ENCODE measurements at regions not wholly inside any gene's neighbourhood (a gene's known extent, or its start where the extent isn't known, plus 50 kb on each side); places are given as distances from the start of the nearest gene placed in this dataset.
"Not testable (repeated sequence)": the region's sequence is repeated elsewhere in the genome, so short reads cannot be mapped to it uniquely, and the experiment has no call there.

- DNase-seq (ENCODE audit: low read depth in 2 of 2): no peak
Observed at GRCh38 chr4:82247629-82248028, 126.2 kb downstream of the HNRNPD start.

DNA sequence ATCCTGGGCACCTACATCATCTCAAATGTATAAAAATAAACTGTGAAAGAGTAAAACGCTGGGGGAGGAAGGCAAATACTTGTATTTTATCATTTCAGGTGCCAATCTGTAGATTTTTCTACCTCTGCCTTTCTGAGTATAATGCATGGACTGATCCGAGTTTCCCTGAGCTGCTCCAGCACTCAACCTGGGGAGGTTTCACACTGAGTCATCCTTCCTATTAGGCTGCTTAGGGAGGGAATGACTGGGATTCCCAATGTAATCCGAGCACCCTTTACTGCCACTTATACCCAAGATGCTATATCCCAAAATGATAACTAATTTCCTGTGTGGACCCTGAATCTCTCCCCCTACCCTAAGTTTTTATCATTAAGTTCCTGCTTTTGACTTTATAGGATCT, 126.6 kb downstream of the HNRNPD start:
- DNase-seq (ENCODE audit: low read depth in 2 of 2): no peak

- no peak for DNase-seq (ENCODE audit: low read depth in 2 of 2)
Observed at GRCh38 chr4:82241534-82241933, 132.3 kb downstream of the HNRNPD start.

DNA sequence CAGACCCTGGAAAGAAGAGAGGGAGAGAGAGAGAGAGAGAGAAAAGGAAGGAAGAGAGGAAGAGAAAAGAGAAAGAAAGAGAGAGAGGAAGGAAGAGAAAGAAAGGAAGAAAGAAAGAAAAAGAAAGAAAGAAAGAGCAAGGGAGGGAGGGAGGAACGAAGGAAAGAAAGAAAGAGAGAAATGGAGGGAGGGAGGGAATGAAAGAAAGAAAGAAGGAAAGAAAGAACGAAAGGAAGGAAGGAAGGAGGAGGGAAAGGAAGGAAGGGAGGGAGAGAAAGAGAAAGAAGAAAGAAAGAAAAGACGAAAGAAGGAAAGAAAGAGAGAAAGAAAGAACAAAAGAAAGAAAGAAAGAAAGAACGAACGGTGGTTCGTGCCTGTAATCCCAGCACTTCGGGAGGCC, 133.4 kb downstream of the HNRNPD start:
- DNase-seq (ENCODE audit: low read depth in 2 of 2): no peak

DNA sequence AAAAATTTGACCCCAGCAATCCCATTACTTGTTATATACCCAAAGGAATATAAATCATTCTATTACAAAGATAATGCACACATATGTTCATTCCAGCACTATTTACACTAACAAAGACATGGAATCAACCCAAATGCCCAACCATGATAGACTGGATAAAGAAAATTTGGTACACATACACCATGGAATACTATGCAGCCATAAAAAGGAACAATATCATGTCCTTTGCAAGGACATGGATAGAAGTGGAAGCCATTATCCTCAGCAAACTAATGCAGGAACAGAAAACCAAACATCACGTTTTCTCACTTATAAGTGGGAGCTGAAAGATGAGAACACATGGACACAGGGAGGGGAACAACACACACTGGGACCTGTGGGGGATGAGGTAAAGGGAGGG, 136.6 kb downstream of the HNRNPD start:
- DNase-seq (ENCODE audit: low read depth in 2 of 2): not testable (repeated sequence)

DNA sequence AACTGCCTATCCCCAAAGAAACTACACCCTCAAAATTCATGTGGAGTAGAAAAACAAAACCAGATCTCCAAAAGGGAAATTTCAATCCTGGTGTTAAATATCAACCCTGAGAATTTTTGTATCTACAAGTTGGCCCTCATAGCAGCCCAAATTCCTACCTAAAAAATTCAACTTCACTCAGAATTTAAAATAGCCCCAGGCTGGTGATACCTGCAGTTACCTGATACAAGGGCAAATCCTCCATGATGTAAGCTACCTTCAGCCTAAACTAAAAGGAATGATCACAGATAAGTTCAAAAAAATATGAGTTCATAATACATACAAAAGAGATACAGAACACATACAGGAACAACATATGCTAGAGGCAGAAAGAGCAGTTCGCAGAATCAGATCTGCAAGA, 138.4 kb downstream of the HNRNPD start:
- no peak for DNase-seq (ENCODE audit: low read depth in 2 of 2)

- no peak for DNase-seq (ENCODE audit: low read depth in 2 of 2)
Observed at GRCh38 chr4:82232891-82233290, 140.9 kb downstream of the HNRNPD start.

- no peak for DNase-seq (ENCODE audit: low read depth in 2 of 2)
Observed at GRCh38 chr4:82231806-82232205, 142.0 kb downstream of the HNRNPD start.

DNA sequence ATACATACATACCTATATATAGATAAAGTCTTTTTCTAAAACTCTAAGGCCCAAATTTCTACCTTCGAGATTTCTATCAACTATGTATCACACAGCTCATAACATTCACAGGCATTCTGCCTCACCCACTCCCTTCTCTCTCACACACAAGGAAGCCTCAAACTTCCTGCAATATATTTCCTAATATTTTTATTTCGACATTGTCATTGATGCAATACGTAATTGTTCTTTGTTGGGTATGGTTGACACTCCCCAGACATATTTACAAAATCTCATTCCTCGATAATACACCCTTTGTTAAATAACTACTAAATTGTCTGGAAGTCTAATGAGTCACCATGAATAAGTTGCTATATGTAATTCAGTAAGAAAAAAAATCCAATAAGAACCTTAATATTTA, 143.5 kb downstream of the HNRNPD start:
- no peak for DNase-seq (ENCODE audit: low read depth in 2 of 2)

DNA sequence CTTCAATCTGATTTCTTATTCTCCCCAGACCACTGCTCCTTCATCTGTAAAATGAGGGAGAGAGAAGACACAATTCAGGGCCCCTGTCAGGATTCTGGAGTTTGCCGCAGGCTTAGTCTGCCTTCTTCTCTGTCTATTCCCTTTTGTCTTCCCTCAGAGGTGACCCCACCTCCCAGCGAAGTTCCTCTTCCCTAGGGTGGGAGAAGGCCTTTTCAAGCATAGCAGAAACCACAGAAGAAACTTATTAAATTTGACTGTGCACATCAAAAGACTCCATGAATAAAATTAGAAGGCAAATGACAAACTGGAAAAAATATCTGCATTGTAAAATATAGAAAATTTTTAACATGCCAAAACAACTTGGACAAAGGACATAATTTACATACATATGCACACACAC, 148.8 kb downstream of the HNRNPD start:
- DNase-seq (ENCODE audit: low read depth in 2 of 2): no peak

DNA sequence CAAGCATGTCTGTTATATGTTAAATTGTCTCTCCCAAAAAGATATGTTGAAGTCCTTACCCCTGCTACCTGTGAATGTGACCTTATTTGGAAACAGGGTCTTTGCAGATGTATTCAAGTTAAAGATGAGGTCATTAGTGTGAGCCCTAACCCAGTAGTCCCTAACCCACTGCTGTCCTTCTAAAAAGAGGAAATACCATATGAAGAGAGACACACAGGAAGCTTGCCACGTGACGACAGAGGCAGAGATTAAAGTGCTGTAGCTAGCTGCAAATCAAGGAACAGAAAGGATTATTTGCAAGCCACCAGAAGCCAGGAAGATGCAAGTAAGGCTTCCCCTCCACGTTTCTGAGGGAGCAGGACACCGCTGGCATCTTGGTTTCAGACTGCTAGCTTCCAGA, 150.1 kb downstream of the HNRNPD start:
- DNase-seq (ENCODE audit: low read depth in 2 of 2): no peak

DNA sequence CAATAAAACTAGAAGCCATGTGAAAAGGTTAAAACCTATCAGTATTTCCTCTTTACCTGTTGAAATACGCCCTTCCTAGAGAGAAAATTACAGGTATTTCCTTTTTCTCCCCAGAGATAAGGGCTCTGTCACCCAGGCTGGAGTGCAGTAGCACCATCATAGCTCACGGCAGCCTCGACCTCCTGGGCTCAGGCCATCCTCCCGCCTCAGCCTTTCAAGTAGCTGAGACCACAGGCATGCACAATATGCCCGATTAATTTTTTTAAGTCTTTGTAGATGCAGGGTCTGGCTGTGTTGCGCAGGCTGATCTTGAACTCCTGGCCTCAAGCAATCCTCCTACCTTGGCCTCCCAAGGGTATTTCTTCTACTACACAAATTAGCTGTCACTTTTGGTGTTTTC, 154.4 kb downstream of the HNRNPD start:
- no peak for DNase-seq (ENCODE audit: low read depth in 2 of 2)

DNA sequence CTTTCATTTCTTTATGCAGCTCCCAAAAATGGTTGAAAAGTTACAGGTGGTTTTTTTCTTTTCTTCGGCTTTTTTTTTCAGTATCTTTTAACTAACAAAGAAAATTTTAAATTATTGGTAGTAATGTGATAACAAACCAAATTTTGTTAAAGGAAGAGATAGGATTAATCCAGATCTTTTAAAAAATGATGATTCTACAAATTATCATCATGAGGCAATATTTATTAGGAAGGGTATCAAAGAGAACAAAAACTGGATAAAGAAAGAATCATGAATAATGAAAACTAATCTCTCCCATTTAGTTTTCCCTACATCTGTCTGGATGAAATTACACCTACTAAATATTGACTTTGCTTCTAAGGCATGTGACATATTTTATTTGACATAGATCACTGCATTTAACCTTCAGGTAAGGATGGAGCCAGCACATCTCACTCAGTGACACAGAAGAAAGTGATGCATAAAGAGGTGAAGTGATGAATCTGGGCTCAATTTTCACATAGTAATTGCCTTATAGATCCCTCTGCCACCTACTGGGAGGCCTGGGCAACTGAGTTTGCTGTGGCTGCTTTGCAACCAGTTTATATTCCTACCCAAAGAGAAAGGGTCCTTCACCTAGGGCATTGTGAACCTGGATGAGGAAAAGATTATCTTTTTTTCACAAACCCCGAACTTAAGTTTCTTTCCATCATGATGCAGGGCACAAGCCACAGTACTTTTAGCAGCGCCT, 155.6 kb downstream of the HNRNPD start:
- DNase-seq (ENCODE audit: low read depth in 2 of 2): no peak

DNA sequence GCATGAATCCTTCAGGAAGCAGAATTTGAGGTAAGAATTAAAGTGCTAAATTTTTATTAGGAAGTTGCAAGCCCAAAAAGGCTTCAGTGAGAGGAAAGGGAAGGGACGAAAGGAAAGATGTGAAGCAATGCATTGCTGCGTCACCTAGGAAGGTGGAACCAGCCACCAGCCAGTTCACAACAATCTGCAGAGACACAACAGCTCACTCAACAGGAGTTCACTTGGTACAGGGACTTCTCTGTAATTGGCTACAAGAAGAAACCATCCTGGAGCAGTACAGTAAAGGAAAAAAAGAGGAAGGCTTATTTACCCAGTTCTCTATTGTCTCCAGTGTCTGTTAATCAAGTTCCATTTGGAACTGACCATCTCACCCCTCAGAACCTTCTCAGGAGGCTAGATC, 157.6 kb downstream of the HNRNPD start:
- DNase-seq (ENCODE audit: low read depth in 2 of 2): no peak

DNA sequence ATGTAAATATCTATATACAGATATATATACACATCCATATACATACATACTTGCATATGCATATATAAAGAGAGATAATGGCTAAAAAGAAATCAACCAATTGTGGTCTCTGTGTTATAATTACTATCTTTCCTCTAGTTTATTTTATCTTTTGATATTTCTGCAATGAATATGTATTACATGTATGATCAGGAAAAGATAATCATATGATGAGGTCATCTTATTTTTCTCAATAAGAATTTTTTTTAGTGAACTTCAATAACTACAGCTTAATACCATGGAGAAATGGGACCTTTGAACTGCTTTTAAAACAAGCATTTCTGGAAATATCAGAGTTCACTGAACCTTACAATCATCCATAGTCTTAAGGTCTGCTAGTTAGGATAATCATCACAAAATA, 158.0 kb downstream of the HNRNPD start:
- no peak for DNase-seq (ENCODE audit: low read depth in 2 of 2)

DNA sequence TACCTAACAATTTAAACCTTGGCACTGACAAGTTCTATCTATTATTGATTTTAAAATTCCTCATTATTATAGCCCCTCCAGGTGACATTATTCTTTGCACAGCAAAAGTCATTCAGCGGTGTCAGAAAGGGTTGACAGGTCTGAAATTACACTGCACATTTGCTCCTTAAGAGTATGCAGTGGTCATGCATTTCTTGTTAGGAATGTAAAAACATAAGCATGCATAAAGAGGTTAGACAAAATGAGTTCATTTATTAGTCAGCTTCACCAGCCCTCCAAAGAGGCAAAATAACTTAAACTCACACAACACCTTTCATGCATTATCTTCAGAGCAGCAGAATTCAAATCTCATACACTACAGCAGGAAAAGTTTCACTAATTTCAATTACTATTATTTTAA, 158.8 kb downstream of the HNRNPD start:
- no peak for DNase-seq (ENCODE audit: low read depth in 2 of 2)

DNA sequence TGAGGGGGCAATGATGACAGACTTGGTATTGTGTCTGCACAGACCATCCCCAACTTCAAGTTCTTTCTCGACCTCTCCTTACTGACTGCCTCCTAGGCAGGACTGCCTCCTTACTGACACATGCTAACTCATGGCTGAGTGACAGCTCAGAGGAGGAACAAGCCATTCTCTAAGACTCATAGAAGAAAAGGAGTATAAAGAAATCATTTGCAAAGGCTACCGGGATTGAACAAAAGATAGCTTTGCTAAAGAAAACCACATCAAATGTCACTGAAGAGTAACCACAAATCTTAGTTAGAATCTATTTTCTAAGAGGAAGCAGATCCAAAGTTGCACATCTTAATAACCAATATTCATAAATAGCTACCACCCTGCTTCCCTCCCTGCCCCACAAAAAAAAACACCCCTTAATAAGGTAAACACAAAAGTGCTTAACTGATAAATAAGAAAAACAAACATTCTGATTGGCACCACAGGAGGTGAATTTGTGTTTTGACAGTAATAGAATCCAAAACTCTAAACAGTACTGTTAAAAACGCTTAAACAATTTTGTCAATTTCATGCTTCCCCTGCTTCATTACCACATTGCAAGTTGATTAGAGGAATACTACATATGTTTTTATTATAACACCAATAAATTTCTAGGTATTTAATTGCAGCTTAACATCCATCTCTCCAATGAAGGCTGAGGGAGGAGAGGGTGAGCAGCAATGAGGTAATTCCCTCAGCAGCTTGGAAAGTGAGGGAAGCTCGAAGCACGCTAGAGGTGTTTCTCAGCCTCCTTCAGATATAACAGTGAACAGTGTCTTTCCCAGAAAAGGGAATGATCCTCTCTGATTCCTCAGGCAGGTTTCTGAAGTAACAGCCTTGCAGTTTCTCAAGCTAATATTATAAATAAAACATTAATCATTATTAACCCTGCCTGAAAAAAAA, 160.0 kb downstream of the HNRNPD start:
- no peak for DNase-seq (ENCODE audit: low read depth in 2 of 2)

DNA sequence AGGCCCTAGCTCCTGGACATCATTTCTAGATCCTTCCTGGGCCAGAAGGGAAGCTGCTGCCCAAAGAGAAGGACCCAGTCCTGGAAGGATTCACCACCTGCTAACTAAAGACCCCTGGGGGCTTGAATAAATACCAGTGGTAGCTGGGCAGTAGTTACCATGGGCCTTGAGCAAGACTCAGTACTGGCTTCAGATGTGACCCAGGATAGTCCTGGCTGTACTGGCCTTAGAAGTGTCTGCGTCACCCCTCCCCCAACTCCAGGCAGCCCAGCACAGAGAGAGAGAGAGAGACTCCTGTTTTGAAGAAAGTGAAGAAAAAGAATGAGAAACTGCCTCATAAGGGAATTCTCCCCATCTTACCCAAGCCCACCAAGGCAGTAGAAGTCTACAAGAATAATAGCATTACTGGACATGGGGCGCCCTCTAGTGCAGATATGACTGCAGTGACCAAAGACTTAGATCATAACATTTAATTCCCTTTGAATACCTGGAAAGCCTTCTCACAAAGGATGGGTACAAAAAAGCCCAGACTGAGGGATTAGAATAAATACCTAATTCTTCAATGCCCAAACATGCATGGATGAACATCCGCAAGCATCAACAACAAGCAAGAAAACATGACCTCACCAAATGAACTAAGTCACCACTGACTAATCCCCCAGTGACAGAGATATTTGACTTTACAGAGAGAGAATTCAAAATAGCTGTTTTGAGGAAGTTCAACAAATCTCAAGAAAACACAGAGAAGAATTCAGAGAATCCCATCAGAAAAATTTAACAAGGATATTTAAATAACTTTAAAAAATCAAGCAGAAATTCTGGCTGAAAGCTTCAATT, 171.8 kb downstream of the HNRNPD start:
- no peak for DNase-seq (ENCODE audit: low read depth in 2 of 2)

- DNase-seq (ENCODE audit: low read depth in 2 of 2): no peak
Observed at GRCh38 chr4:82201303-82201702, 172.5 kb downstream of the HNRNPD start.

DNA sequence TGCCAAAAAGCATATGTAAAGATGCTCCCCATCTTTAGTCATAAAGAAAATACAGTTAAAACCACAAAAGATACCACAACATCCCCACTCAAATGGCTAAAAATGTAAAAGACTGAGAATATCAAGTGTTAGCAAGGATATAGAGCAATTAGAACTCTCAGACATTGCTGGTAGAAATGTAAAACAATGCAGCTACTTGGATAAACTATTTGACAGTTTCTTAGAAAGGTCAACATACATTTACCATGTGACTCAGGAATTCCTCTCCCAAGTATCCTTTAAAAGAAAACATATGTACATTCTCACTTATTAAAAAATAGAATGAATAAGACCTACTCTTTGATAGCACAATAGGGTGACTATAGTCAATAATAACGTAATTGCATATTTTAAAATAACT, 173.7 kb downstream of the HNRNPD start:
- no peak for DNase-seq (ENCODE audit: low read depth in 2 of 2)

DNA sequence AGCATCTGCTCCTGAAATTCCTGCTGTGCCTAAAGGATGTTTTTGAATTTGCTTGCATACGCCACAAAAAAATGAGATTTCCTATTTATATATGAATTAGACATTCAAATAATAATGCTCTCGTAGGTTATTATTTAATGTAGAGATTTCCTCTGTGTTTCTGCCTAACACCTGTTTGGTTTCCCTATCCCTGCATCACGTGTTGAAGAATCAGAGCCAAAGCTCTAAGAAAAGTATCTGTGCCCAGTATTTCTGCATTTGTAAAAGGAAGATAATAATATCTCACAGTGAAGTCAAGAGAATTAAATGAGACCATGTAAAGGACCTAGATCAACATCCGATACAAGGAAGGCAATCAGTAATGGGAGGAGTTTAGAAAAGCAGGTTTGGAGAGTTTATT, 179.5 kb downstream of the HNRNPD start:
- DNase-seq (ENCODE audit: low read depth in 2 of 2): no peak

- DNase-seq (ENCODE audit: low read depth in 2 of 2): no peak
Observed at GRCh38 chr4:82192017-82192673, 181.6 kb downstream of the HNRNPD start.

All from stimulated activated CD8-positive, alpha-beta memory T cell treated with anti-CD3 and anti-CD28 coated beads, Interleukin-7, amount 100 ng/mL, for 1 hour (primary cell).